Spleen (tissue), 11 donors: ENCODE measurements at regions not wholly inside any gene's neighbourhood (a gene's known extent, or its start where the extent isn't known, plus 50 kb on each side); places are given as distances from the start of the nearest gene placed in this dataset.
"Not testable (repeated sequence)": the region's sequence is repeated elsewhere in the genome, so short reads cannot be mapped to it uniquely, and the experiment has no call there.

Experiments used
- DNase-seq: peaks from one replicate; pipeline ENCODE4 v3.0.0-alpha.2; 2020
- H3K27ac ChIP-seq, 8 donors: fragments of 200-600 bp; sonication (generic) in 7 of 8; 1 replicate in 4 of 8; 2 replicates in 4 of 8; pipeline versions ENCODE4 v1.5.0 to v1.8.0; 2016 to 2021; ENCODE audit warnings: inconsistent platforms in 4 of 8, mild to moderate bottlenecking in 4 of 8, moderate library complexity in 1 of 8
- H3K27me3 ChIP-seq, 7 donors: fragments of 200-600 bp; sonication (generic) in 6 of 7; replicated peaks in 1 of 7; 1 replicate in 4 of 7; 2 replicates in 3 of 7; pipeline versions ENCODE4 v1.5.0 to v1.8.0; 2016 to 2021; ENCODE audit warnings: inconsistent platforms in 3 of 7, mild to moderate bottlenecking in 1 of 7
- H3K36me3 ChIP-seq, 6 donors: fragments of 200-600 bp; sonication (generic) in 5 of 6; 1 replicate in 4 of 6; 2 replicates in 2 of 6; pipeline versions ENCODE4 v1.5.0 to v1.8.0; 2016 to 2021; ENCODE audit warnings: inconsistent platforms in 2 of 6
- H3K4me1 ChIP-seq, 6 donors: fragments of 200-600 bp; sonication (generic) in 5 of 6; 1 replicate in 3 of 6; 2 replicates in 3 of 6; pipeline versions ENCODE4 v1.5.0 to v1.8.0; 2016 to 2021; ENCODE audit warnings: inconsistent platforms in 3 of 6
- H3K4me3 ChIP-seq, 8 donors: fragments of 200-600 bp; sonication (generic) in 7 of 8; 1 replicate in 4 of 8; 2 replicates in 4 of 8; pipeline versions ENCODE4 v1.5.0 to v1.8.0; 2016 to 2021; ENCODE audit warnings: inconsistent platforms in 4 of 8, mild to moderate bottlenecking in 4 of 8, moderate library complexity in 2 of 8
- H3K9me3 ChIP-seq, 8 donors: fragments of 200-600 bp; sonication (generic) in 7 of 8; 1 replicate in 4 of 8; 2 replicates in 4 of 8; pipeline versions ENCODE4 v1.5.0 to v1.8.0; 2016 to 2021; ENCODE audit warnings: inconsistent platforms in 4 of 8
- CTCF ChIP-seq, 11 experiments: fragments of 200-600 bp in 7 of 11; fragments of 450-650 bp in 4 of 11; sonication (generic) in 4 of 11; IDR thresholded peaks in 8 of 11; conservative IDR thresholded peaks in 3 of 11; 1 replicate in 7 of 11; 2 replicates in 4 of 11; pipeline versions ENCODE4 v1.4.0 to v1.8.0; 2016 to 2021; ENCODE audit warnings: antibody characterized with exemption in 11 of 11, inconsistent platforms in 4 of 11, mild to moderate bottlenecking in 1 of 11
- POLR2A ChIP-seq, 3 donors: fragments of 450-650 bp; IDR thresholded peaks; one replicate each; pipeline ENCODE4 v1.5.1; 2017; ENCODE audit warnings: antibody characterized with exemption in 3 of 3, mild to moderate bottlenecking in 1 of 3
- POLR2AphosphoS5 ChIP-seq, 3 donors: sonication (generic); formaldehyde crosslinking; IDR thresholded peaks; one replicate each; pipeline ENCODE4 v1.5.1; 2017; ENCODE audit warnings: antibody characterized with exemption in 3 of 3
- WGBS, 5 donors: extraction: QIAGEN DNeasy Blood & Tissue Kit in 3 of 5; methylation state at CpG; one replicate each; pipeline versions ENCODE4 v1.1.5 to v1.1.7; 2013 to 2018; 5-methylcytosine and 5-hydroxymethylcytosine counted together
- intact Hi-C: fragments of 100-400 bp; cut with DNase I; formaldehyde crosslinking; loops from one replicate; pipeline ENCODE4 v1.15.0; 2023; ENCODE audit warnings: low total_unique reads
- donor health status: healthy with polysubstance abuse.
- donor health status: DM: no; HTN: no; CAD: no; lungs with moderate emphysema.
- donor health status: DM: no; HTN: no; CAD: no.
- donor health status: Bipolar disorder and iron deficiency.
- donor health status: healthy.
- donor health status: DM: no; HTN: no; CAD: no.
- donor health status: DM: yes; HTN: yes; CAD: no.

DNA sequence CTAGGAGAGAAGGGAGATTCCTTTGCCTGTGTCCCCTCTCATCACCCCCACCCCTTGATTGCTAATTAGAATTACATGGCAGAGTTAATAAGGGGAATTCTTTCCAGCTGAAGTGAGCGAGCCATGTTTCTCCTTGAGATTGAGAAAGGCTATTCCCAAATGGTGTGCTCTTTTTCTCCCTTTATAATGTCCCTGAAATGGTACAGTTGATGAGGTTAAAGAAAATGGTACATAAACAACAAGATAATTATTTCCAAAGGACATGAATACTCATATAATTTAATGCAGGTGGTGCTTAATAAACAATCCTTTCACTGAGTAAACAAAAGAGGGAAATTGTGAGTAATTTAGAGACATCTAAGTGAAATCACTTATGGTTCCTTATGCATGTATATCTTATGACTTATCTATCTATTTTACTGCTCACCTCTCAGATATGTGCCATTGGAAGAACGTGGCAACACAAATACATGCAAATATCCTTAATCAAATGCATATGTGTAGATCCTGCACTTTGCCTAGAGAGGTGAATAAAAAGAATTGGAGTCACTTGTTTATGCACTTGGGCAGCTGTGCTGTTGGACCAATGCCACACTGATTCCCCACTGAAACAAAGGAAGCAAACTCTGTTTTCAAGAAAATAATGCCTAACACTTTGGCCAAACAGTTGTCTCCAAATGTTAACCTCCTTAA is 106.6 kb upstream of the WDR44 start:
- WGBS, 5 donors, result 46 to 76% (median 65%) methylated on average over 2 of the region's 2 CpGs
- TF ChIP-seq POLR2AphosphoS5 (IDR thresholded peaks at IDR 0.05) (no peak), POLR2A (IDR thresholded peaks at IDR 0.05) (no peak), CTCF (IDR thresholded peaks at IDR 0.05 in 8 of 11, conservative IDR thresholded peaks at IDR 0.05 in 3 of 11) (no peak)

GRCh38 chrX:118239913-118240698 is 105.8 kb upstream of the WDR44 start:
- intact Hi-C loops, result no loop called here
- Histone ChIP-seq H3K27ac (no peak overlapping the region), H3K4me1 (no peaks in the 10 kb centered on the region), H3K36me3 (no peaks in the 10 kb centered on the region), H3K4me3 (no peak overlapping the region), H3K9me3 (peaks cover 0 to 15% (median 0%) of the 10 kb centered on the region in 8 donors), H3K27me3 (peaks cover 0 to 6% (median 0%) of the 10 kb centered on the region in 7 donors)
- WGBS, 5 donors, result 61 to 86% (median 79%) methylated on average over 6 of the region's 6 CpGs
- no peak for DNase-seq
- TF ChIP-seq POLR2A (IDR thresholded peaks at IDR 0.05) (no peak), CTCF (IDR thresholded peaks at IDR 0.05 in 8 of 11, conservative IDR thresholded peaks at IDR 0.05 in 3 of 11) (no peak), POLR2AphosphoS5 (IDR thresholded peaks at IDR 0.05) (no peak)

More for the DNA sequence above, 106.6 kb upstream of the WDR44 start:
- Histone ChIP-seq H3K9me3 (peaks cover 0 to 16% (median 0%) of the 10 kb centered on the region in 8 donors), H3K4me3 (no peak overlapping the region), H3K27me3 (peaks cover 0 to 6% (median 0%) of the 10 kb centered on the region in 7 donors), H3K36me3 (no peaks in the 10 kb centered on the region), H3K27ac (no peak overlapping the region), H3K4me1 (no peaks in the 10 kb centered on the region)
- intact Hi-C loops, result no loop called here
- no peak for DNase-seq

GRCh38 chrX:118246961-118247360 is 98.9 kb upstream of the WDR44 start:
- H3K4me1 ChIP-seq, H3K27ac ChIP-seq, H3K9me3 ChIP-seq, H3K36me3 ChIP-seq, intact Hi-C loops, DNase-seq, H3K27me3 ChIP-seq, H3K4me3 ChIP-seq: not testable (repeated sequence)
- WGBS, 5 donors, result 50 to 86% methylated on average over 1 of the region's 2 CpGs; no CpG with 5 or more reads in 3 of the 5 donors

DNA sequence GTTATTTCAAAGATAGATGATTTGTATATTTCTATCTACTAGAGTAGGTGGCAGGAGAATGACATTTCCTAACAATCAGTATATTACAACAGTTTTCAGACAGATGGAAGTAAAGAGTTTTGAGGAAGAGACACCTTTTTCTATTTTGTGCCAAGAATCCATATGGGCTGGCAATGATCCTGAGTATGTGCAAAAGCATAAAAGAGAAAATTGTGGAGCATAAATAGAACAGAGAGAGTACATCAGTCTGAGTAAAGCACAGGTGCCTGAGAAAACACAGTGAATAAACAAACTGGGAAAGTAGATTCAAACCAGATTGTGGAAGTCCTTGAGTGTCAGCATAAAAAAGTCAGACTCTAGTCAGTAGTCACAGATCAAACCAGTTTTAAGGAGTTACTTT is 96.8 kb upstream of the WDR44 start:
- Histone ChIP-seq H3K4me1 (no peaks in the 10 kb centered on the region), H3K36me3 (no peaks in the 10 kb centered on the region), H3K4me3 (no peak overlapping the region), H3K9me3 (no peaks in the 10 kb centered on the region), H3K27me3 (no peaks in the 10 kb centered on the region), H3K27ac (no peak overlapping the region)
- no peak for TF ChIP-seq POLR2AphosphoS5 (IDR thresholded peaks at IDR 0.05)
- no peak for TF ChIP-seq POLR2A (IDR thresholded peaks at IDR 0.05)
- no peak for TF ChIP-seq CTCF (IDR thresholded peaks at IDR 0.05 in 8 of 11, conservative IDR thresholded peaks at IDR 0.05 in 3 of 11)
- intact Hi-C loops, result no loop called here
- no peak for DNase-seq
